ENCODE measurements at regions not wholly inside any gene's neighbourhood (a gene's known extent, or its start where the extent isn't known, plus 50 kb on each side); places are given as distances from the start of the nearest gene placed in this dataset.

DNA sequence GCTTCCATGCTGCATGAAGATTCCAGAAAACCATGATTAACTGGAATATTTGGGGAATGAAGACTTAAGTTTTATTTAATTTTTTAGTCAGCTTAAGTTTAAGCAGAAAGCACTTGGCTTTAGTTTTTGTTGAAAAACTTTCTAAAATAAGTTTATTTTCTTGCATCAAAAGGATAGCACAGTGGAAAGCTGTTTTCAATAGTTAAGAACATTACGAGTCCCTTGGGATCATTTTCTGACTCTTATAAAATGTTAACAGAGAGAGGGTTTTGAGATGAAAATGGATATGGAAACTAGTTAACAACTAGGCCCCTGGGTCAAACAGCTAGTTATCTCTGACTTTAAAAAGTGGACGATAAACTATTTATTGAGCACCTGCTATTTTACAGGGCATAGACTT is 181.9 kb upstream of the SLC38A2 start:
- CTCF ChIA-PET = no interaction called here
- TF ChIP-seq SUZ12 (IDR thresholded peaks at IDR 0.05) (no peak), LEF1 (IDR thresholded peaks at IDR 0.05; ENCODE audit: borderline replicate concordance) (no peak)
- DNase-seq (ENCODE audit: extremely low spot score) = no peak
- POLR2A ChIA-PET = no interaction called here

DNA sequence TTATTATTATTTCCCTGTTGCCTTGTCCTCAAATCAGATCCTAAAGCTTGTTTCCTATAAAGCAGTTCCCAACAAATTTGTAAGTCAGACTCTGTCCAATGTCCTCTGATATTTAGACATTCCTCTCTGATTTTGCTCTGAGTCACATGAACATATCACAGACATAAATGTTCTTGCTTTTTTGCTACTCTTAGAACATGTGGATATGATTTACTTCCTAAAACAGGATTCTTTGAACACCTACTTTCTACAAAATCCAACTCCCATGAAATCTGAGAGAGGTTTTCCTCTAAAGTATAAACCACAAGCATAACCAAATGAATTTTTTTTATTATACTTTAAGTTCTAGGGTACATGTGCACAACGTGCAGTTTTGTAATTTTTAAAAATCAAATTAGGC is 181.3 kb upstream of the SLC38A2 start:
- ChIA-PET POLR2A (no interaction called here), CTCF (interaction anchor here (0.7 kb wide), 1 partner anchor 16 kb away, joined by 3 read pairs; no protein-coding TSS in a partner anchor)
- TF ChIP-seq SUZ12 (IDR thresholded peaks at IDR 0.05) (no peak), L3MBTL2 (conservative IDR thresholded peaks at IDR 0.05) (no peak), FOXM1 (IDR thresholded peaks at IDR 0.05; ENCODE audit: borderline replicate concordance) (no peak), FOXA1 (IDR thresholded peaks at IDR 0.05) (no peak), ELF4 (IDR thresholded peaks at IDR 0.05) (no peak), NFRKB (IDR thresholded peaks at IDR 0.05) (no peak), HDGF (IDR thresholded peaks at IDR 0.05; ENCODE audit: borderline replicate concordance) (no peak), ZNF384 (IDR thresholded peaks at IDR 0.05) (no peak), PKNOX1 (IDR thresholded peaks at IDR 0.05) (no peak), LEF1 (IDR thresholded peaks at IDR 0.05; ENCODE audit: borderline replicate concordance) (no peak)
- no peak for DNase-seq (ENCODE audit: extremely low spot score)

GRCh38 chr12:46553266-46553665 is 180.7 kb upstream of the SLC38A2 start:
- CTCF ChIA-PET = interaction anchor here (0.7 kb wide), 1 partner anchor 16 kb away, joined by 3 read pairs; no protein-coding TSS in a partner anchor
- TF ChIP-seq LEF1 (IDR thresholded peaks at IDR 0.05; ENCODE audit: borderline replicate concordance) = no peak
- POLR2A ChIA-PET = no interaction called here
- DNase-seq (ENCODE audit: extremely low spot score) = no peak

GRCh38 chr12:46550266-46550879 is 177.8 kb upstream of the SLC38A2 start:
- CTCF ChIA-PET = no interaction called here
- DNase-seq (ENCODE audit: extremely low spot score) = no peak
- POLR2A ChIA-PET = no interaction called here

GRCh38 chr12:46549527-46550265 is 177.1 kb upstream of the SLC38A2 start:
- ChIA-PET CTCF (no interaction called here), POLR2A (no interaction called here)
- TF ChIP-seq ARNT (IDR thresholded peaks at IDR 0.05) = no peak
- no peak for DNase-seq (ENCODE audit: extremely low spot score)

More at GRCh38 chr12:46550266-46550879, 177.8 kb upstream of the SLC38A2 start:
- TF ChIP-seq LEF1 (IDR thresholded peaks at IDR 0.05; ENCODE audit: borderline replicate concordance) (no peak), PKNOX1 (IDR thresholded peaks at IDR 0.05) (no peak), L3MBTL2 (conservative IDR thresholded peaks at IDR 0.05) (no peak), BHLHE40 (IDR thresholded peaks at IDR 0.05; ENCODE audit: borderline replicate concordance) (no peak), FOXA1 (IDR thresholded peaks at IDR 0.05) (no peak), ZNF384 (IDR thresholded peaks at IDR 0.05) (no peak), FOXK2 (IDR thresholded peaks at IDR 0.05) (no peak), HDGF (IDR thresholded peaks at IDR 0.05; ENCODE audit: borderline replicate concordance) (no peak), ARNT (IDR thresholded peaks at IDR 0.05) (no peak), FOXM1 (IDR thresholded peaks at IDR 0.05; ENCODE audit: borderline replicate concordance) (no peak), ELF4 (IDR thresholded peaks at IDR 0.05) (no peak), SUZ12 (IDR thresholded peaks at IDR 0.05) (no peak)

DNA sequence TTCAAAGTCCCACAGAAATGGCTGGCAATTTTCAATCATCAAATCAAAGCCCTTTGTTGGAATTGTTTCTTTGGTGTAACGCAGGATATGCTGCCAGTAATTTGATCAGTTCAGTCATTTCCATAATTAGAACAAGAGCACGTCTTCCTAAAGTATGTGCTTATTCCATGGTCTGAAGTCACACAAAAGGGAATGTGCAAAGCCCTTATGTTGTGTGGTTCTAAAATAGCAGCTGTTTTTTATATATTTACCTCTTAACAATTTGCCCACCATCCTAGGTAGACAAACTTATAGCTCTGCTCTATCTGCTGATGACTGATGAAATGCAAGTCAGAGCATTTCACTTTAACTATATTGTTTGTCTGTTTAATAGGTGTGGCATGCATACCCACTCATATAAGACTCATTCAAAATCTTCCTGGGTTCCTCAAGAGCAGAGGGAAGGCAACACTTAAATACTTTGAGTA is 176.1 kb upstream of the SLC38A2 start:
- CTCF ChIA-PET = interaction anchor here (1.2 kb wide), 1 partner anchor 93 kb away, joined by 3 read pairs; no protein-coding TSS in a partner anchor
- DNase-seq (ENCODE audit: extremely low spot score) = no peak
- no peak for TF ChIP-seq ZNF384 (IDR thresholded peaks at IDR 0.05)
- no peak for TF ChIP-seq HDGF (IDR thresholded peaks at IDR 0.05; ENCODE audit: borderline replicate concordance)
- no peak for TF ChIP-seq L3MBTL2 (conservative IDR thresholded peaks at IDR 0.05)
- no peak for TF ChIP-seq ELF4 (IDR thresholded peaks at IDR 0.05)
- TF ChIP-seq FOXM1 (IDR thresholded peaks at IDR 0.05; ENCODE audit: borderline replicate concordance) = no peak
- TF ChIP-seq CTBP1 (IDR thresholded peaks at IDR 0.05; ENCODE audit: borderline replicate concordance) = no peak
- no peak for TF ChIP-seq SUZ12 (IDR thresholded peaks at IDR 0.05)
- no peak for TF ChIP-seq ARNT (IDR thresholded peaks at IDR 0.05)
- TF ChIP-seq TARDBP (IDR thresholded peaks at IDR 0.05) = no peak
- no peak for TF ChIP-seq PKNOX1 (IDR thresholded peaks at IDR 0.05)
- TF ChIP-seq LEF1 (IDR thresholded peaks at IDR 0.05; ENCODE audit: borderline replicate concordance) = no peak
- no peak for TF ChIP-seq BHLHE40 (IDR thresholded peaks at IDR 0.05; ENCODE audit: borderline replicate concordance)
- no peak for TF ChIP-seq FOXK2 (IDR thresholded peaks at IDR 0.05)
- no peak for TF ChIP-seq NFRKB (IDR thresholded peaks at IDR 0.05)
- no peak for TF ChIP-seq SP1 (IDR thresholded peaks at IDR 0.05)
- no peak for TF ChIP-seq FOXA1 (IDR thresholded peaks at IDR 0.05)
- POLR2A ChIA-PET = interaction anchor here (1.3 kb wide), 1 partner anchor 14 kb away, joined by 3 read pairs; no protein-coding TSS in a partner anchor

Measured in HEK293T (cell line).